ENCODE measurements at regions not wholly inside any gene's neighbourhood (a gene's known extent, or its start where the extent isn't known, plus 50 kb on each side); places are given as distances from the start of the nearest gene placed in this dataset.
A peak's percentile ranks its signal among the peaks of the same experiment; 100 is the strongest.
"Not testable (repeated sequence)": the region's sequence is repeated elsewhere in the genome, so short reads cannot be mapped to it uniquely, and the experiment has no call there.

DNA sequence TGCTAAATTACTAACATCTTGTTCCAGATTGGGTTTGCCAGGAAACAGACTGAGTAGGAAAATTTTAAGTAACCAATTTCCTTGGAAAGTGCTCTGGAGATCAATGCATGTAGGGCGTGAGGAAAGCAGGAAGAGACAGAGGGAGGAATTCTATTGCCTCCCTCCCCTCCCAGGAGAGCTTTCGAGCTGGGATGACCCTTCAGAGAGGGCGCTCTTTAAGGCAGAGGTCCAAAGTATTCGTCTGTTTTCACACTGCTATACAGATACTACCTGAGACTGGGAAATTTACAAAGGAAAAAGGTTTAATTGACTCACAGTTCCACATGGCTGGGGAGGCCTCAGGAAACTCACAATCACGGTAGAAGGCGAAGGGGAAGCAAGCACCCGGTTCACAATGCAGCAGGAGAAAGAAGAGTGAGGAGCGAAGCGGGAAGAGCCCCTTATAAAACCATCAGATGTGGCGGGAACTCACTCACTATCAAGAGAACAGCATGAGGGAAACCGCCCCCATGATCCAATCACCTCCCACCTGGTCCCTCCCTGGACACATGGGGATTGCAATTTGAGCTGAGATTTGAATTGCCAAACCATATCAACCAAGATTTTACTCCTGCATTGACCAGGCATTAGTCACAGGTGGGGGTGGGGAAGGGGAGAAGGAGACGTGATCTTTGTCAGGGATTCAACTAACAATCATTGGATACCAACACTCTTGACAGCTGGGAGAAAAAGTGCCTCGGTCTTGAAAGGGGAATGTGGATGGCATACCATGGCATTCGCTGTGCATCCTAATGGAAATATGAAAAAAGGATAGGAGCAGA lies 63.8 kb downstream of the SLITRK2 start:
- DNase-seq (ENCODE audit: low spot score): no peak

DNA sequence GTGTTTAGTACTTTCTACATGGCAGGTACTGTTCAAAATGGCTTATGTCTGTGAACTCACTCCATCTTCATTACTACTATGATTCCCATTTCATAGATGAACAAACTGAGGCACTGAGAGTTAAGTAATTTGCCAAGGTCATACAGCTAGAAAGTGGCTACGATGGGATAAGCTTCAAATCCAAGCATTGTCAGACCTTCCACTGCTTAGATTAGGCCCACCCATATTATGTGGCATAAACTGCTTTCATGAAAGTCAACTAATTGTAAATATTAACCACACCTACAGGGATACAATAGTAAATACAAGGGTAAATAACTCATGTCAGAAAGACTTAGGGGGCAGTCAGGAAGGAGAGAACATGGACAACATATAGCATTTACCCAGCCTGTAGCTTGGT lies 68.8 kb downstream of the SLITRK2 start:
- no peak for DNase-seq (ENCODE audit: low spot score)

GRCh38 chrX:145910017-145910416 lies 92.4 kb downstream of the SLITRK2 start:
- DNase-seq (ENCODE audit: low spot score): no peak

GRCh38 chrX:145919400-145919799 lies 101.8 kb downstream of the SLITRK2 start:
- no peak for DNase-seq (ENCODE audit: low spot score)

- DNase-seq (ENCODE audit: low spot score): no peak
Observed at GRCh38 chrX:145923376-145923775, 105.7 kb downstream of the SLITRK2 start.

GRCh38 chrX:145936769-145937168 lies 119.1 kb downstream of the SLITRK2 start:
- DNase-seq (ENCODE audit: low spot score): no peak

DNA sequence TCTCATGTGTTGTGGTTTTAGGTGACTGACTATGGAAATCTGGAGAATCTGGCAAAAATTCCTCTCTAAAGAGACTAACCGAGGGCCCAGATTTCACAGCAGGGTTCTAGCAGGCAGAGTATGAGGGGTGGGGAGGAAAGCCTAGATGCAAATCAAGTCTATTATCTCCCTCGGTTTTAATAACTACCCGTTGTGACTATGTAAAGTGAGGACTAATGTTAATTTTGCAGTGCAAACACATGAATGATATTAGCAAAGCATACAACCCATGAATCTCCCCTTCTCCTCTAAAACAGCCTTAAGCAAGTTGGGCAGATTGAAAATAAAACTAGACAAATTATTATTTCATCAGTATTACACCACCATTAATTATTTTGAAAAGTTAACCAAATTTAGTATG lies 131.4 kb downstream of the SLITRK2 start:
- no peak for DNase-seq (ENCODE audit: low spot score)

- no peak for DNase-seq (ENCODE audit: low spot score)
Observed at GRCh38 chrX:145953628-145954027, 136.0 kb downstream of the SLITRK2 start.

DNA sequence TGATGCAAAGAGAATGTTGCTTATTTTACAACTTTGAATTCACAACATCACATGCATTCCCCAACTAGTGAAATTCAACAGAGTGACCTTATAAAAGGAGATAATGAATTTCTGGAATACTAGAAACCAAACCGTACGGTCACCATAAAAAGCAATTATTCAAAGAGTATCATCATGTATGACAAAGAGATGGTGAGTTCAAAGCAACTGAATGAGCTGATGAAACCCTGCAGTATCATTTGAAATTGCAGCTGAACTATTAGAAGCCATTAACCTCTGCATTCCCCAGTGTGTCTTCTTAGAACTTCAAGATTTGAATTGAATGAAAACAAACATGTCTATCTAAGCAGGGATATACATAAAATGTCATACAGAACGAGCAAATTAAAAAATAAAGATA lies 172.4 kb downstream of the SLITRK2 start:
- DNase-seq (ENCODE audit: low spot score): no peak

DNA sequence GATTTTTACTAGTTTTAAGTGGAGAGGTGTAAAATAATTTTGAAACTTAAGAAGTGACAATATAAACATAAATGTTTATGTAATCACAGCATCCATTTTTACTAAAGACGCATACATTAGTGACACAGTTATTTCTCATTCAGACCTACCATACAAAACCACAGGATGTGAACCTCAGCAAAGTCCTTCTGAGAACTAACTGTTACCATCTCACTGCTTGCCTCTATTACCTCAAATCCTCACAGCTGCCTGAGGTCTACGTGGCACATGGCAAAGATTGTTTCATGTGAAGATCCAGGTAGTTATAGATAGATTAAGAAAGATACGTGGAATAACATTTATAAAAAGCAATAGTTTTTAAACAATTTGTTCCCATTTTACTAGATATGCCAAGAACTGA lies 189.0 kb downstream of the SLITRK2 start:
- no peak for DNase-seq (ENCODE audit: low spot score)

GRCh38 chrX:146036000-146036399 lies 218.4 kb downstream of the SLITRK2 start:
- no peak for DNase-seq (ENCODE audit: low spot score)

- no peak for DNase-seq (ENCODE audit: low spot score)
Observed at GRCh38 chrX:146041741-146042140, 224.1 kb downstream of the SLITRK2 start.

GRCh38 chrX:146046011-146046715 lies 228.5 kb downstream of the SLITRK2 start:
- not testable (repeated sequence) for DNase-seq (ENCODE audit: low spot score)

DNA sequence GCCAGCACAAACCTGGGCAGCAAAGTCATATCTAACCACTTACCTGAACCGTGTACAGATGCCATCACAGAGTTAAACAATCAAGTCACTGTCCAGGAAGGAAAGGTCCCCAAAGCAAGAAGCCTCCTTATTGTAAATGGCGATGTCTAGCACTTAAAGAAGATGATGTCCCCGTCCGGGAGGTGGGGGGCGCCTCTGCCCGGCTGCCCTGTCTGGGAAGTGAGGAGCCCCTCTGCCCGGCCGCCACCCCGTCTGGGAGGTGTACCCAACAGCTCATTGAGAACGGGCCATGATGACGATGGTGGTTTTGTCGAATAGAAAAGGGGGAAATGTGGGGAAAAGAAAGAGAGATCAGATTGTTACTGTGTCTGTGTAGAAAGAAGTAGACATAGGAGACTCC lies 231.9 kb downstream of the SLITRK2 start:
- not testable (repeated sequence) for DNase-seq (ENCODE audit: low spot score)

- no peak for DNase-seq (ENCODE audit: low spot score)
Observed at GRCh38 chrX:146054311-146054710, 236.7 kb downstream of the SLITRK2 start.

GRCh38 chrX:146055733-146056132 lies 238.1 kb downstream of the SLITRK2 start:
- DNase-seq (ENCODE audit: low spot score): peak; percentile 18

GRCh38 chrX:146056511-146057081 lies 239.0 kb downstream of the SLITRK2 start:
- no peak for DNase-seq (ENCODE audit: low spot score)

DNA sequence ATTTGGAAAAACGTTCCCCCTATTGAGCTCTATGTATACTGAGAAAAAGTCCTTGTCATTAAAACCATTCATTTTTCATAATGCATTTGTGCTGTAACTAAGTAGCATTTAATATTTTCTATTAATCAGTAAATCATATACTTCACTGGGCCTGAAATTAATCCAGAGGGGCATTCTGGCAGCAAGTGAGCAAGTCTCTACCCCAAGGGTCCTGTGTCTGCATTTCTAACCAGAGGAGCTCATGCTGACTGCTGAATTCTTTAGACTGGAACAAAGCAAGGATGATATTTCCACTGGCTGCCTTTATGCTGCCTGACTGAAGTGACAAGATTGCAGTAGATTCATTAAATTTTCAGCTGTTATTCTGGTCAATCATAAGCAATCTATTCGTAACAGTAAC lies 246.5 kb downstream of the SLITRK2 start:
- no peak for DNase-seq (ENCODE audit: low spot score)

DNA sequence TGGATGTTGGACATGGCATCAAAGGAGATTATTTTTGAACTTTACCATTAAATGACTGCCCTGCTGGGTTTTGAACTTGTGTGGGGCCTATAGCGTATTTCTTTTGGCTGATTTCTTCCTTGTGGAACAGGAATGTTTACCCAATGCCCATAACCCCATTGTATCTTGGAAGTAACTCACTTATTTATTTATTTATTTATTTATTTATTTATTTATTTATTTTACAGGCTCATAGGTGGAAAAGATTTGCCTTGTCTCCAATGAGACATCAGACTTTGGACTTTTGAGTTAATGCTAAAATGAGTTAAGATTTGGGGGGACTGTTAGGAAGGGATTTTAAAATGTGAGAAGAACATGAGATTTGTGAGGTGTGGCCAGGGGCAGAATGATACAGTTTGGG lies 273.1 kb downstream of the SLITRK2 start:
- no peak for DNase-seq (ENCODE audit: low spot score)

DNA sequence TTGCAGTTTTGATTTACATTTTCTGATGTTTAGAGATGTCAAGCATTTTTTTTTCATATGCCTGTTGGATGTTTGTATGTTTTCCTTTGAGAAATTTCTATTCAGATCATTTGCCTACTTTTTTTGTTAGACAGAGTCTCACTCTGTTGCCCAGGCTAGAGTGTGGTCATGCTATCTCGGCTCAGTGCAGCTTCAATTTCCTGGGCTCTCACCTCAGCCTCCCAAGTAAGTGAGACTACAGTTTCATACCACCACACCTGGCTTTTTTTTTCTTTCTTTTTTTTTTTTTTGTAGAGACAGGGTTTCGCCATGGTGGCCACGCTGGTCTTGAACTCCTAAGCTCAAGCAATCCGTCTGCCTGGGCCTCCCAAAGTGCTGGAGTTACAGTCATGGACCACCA lies 291.7 kb downstream of the SLITRK2 start:
- DNase-seq (ENCODE audit: low spot score): no peak

GRCh38 chrX:146119074-146119473 lies 301.4 kb downstream of the SLITRK2 start:
- not testable (repeated sequence) for DNase-seq (ENCODE audit: low spot score)

GRCh38 chrX:146127617-146128016 lies 310.0 kb downstream of the SLITRK2 start:
- no peak for DNase-seq (ENCODE audit: low spot score)

- DNase-seq (ENCODE audit: low spot score): no peak
Observed at GRCh38 chrX:146141221-146141620, 323.6 kb downstream of the SLITRK2 start.
